ENCODE measurements at regions not wholly inside any gene's neighbourhood (a gene's known extent, or its start where the extent isn't known, plus 50 kb on each side); places are given as distances from the start of the nearest gene placed in this dataset. TPM values are rescaled to one million over a fixed set of nuclear protein-coding genes. Genes with fewer than 3 reads are reported as not detected.

Small RNAs in the stretch of these regions (small RNA-seq; reads per million reads assigned to genes)
- not detected for gene RF00012 (ENCODE audit: insufficient read length, low read depth, low replicate concordance)
